ENCODE measurements at regions not wholly inside any gene's neighbourhood (a gene's known extent, or its start where the extent isn't known, plus 50 kb on each side); places are given as distances from the start of the nearest gene placed in this dataset.

GRCh38 chr3:66577426-66578203, 76.8 kb upstream of the LRIG1 start:
- H3K9me3 ChIP-seq, result no peaks in the 10 kb centered on the region
- no peaks in the 10 kb centered on the region for H3K4me1 ChIP-seq
- H3K27ac ChIP-seq, result no peak overlapping the region
- 82 to 86% (median 84%) methylated on average over 7 of the region's 7 CpGs for WGBS, 4 donors
- no peak overlapping the region for H3K4me3 ChIP-seq
- ATAC-seq (no peak), DNase-seq (no peak)
- TF ChIP-seq CTCF (IDR thresholded peaks at IDR 0.05) (no peak), POLR2A (IDR thresholded peaks at IDR 0.05) (no peak)
- intact Hi-C loops (cut with DNase I), result no loop called here
- no peaks in the 10 kb centered on the region for H3K27me3 ChIP-seq
- no peaks in the 10 kb centered on the region for H3K36me3 ChIP-seq

DNA sequence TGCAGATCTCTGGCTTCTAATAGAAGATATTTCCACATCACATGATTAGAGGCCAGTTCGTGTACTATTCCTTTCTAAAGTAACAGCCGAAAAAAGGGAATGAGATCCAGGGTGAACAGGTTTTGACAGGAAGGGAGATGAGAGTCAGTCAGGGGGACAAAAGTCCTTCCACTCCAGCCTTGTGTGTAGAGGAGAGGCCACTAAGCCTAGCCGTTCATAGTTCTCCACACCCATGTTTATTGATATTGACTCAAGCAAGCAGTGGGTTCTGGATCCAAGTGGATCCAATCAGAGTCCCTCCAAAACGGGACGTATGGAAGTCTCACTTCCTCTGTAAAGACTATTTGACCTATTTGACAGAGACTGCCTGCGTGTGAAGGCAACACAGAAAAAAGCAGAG, 80.4 kb upstream of the LRIG1 start:
- Histone ChIP-seq H3K4me1 (peaks cover 0 to 6% (median 0%) of the 10 kb centered on the region in 12 donors), H3K9me3 (no peaks in the 10 kb centered on the region), H3K4me3 (no peak overlapping the region), H3K27me3 (no peaks in the 10 kb centered on the region), H3K36me3 (no peaks in the 10 kb centered on the region), H3K27ac (no peak overlapping the region)
- intact Hi-C loops (cut with DNase I), result no loop called here
- DNase-seq (no peak), ATAC-seq (no peak)
- TF ChIP-seq POLR2A (IDR thresholded peaks at IDR 0.05), result no peak
- TF ChIP-seq CTCF (IDR thresholded peaks at IDR 0.05), result no peak
- WGBS, 4 donors, result 78 to 93% (median 89%) methylated on average over 6 of the region's 6 CpGs

GRCh38 chr3:66582721-66583423, 82.0 kb upstream of the LRIG1 start:
- Histone ChIP-seq H3K9me3 (no peaks in the 10 kb centered on the region), H3K36me3 (no peaks in the 10 kb centered on the region), H3K27me3 (no peaks in the 10 kb centered on the region), H3K4me1 (peaks cover 0 to 6% (median 0%) of the 10 kb centered on the region in 12 donors), H3K27ac (no peak overlapping the region), H3K4me3 (no peak overlapping the region)
- ATAC-seq (no peak), DNase-seq (no peak)
- TF ChIP-seq POLR2A (IDR thresholded peaks at IDR 0.05) (no peak), CTCF (IDR thresholded peaks at IDR 0.05) (no peak)
- intact Hi-C loops (cut with DNase I), result no loop called here
- WGBS, 4 donors, result 80 to 83% (median 82%) methylated on average over 19 to 24 of the region's 24 CpGs

- peaks cover 0 to 6% (median 0%) of the 10 kb centered on the region in 12 donors for H3K4me1 ChIP-seq
- no peak overlapping the region for H3K27ac ChIP-seq
- DNase-seq (no peak), ATAC-seq (no peak)
- WGBS, 4 donors, result 78 to 82% (median 80%) methylated on average over 4 of the region's 4 CpGs
- no peak overlapping the region for H3K4me3 ChIP-seq
- intact Hi-C loops (cut with DNase I), result no loop called here
- H3K27me3 ChIP-seq, result no peaks in the 10 kb centered on the region
- no peaks in the 10 kb centered on the region for H3K9me3 ChIP-seq
- H3K36me3 ChIP-seq, result no peaks in the 10 kb centered on the region
- TF ChIP-seq CTCF (IDR thresholded peaks at IDR 0.05) (no peak), POLR2A (IDR thresholded peaks at IDR 0.05) (no peak)
Observed at GRCh38 chr3:66583424-66584040, 82.7 kb upstream of the LRIG1 start.

Data from heart left ventricle (tissue), 16 donors.